Loucy (cell line): ENCODE measurements at regions not wholly inside any gene's neighbourhood (a gene's known extent, or its start where the extent isn't known, plus 50 kb on each side); places are given as distances from the start of the nearest gene placed in this dataset.

Experiments used
- H2AFZ ChIP-seq: fragments of 200-600 bp; sonication (generic); 2 replicates; pipeline ENCODE4 v1.6.0; 2016; ENCODE audit warnings: antibody characterized with exemption, mild to moderate bottlenecking, low read length, moderate library complexity
- H3F3A ChIP-seq: fragments of 200-600 bp; 2 replicates; pipeline ENCODE4 v1.6.0; 2016; ENCODE audit warnings: antibody characterized with exemption, low read depth, mild to moderate bottlenecking
- H3K27me3 ChIP-seq: fragments of 200-600 bp; sonication (generic); 2 replicates; pipeline ENCODE4 v1.6.1; 2014; ENCODE audit warnings: low read length, mild to moderate bottlenecking; ENCODE audit not compliant: insufficient read depth, poor library complexity, severe bottlenecking
- H3K36me3 ChIP-seq: fragments of 200-600 bp; sonication (generic); 2 replicates; pipeline ENCODE4 v1.6.1; 2016; ENCODE audit warnings: low read length; ENCODE audit not compliant: insufficient read depth
- H3K4me1 ChIP-seq: fragments of 200-600 bp; sonication (generic); 2 replicates; pipeline ENCODE4 v1.5.1; 2014; ENCODE audit warnings: low read length, mild to moderate bottlenecking; ENCODE audit not compliant: insufficient read depth, poor library complexity, severe bottlenecking
- H3K4me2 ChIP-seq: fragments of 200-600 bp; sonication (generic); 2 replicates; pipeline ENCODE4 v1.6.0; 2014; ENCODE audit warnings: antibody characterized with exemption, low read length, low read depth, mild to moderate bottlenecking; ENCODE audit not compliant: poor library complexity, severe bottlenecking
- H3K4me3 ChIP-seq: fragments of 200-600 bp; sonication (generic); 2 replicates; pipeline ENCODE4 v1.5.1; 2014; ENCODE audit warnings: low read length, mild to moderate bottlenecking, mixed read lengths; ENCODE audit not compliant: poor library complexity, severe bottlenecking
- H3K79me2 ChIP-seq: fragments of 200-600 bp; sonication (generic); 2 replicates; pipeline ENCODE4 v1.6.1; 2014; ENCODE audit warnings: low read length; ENCODE audit not compliant: insufficient read depth
- H3K9ac ChIP-seq: fragments of 200-600 bp; sonication (generic); 2 replicates; pipeline ENCODE4 v1.6.0; 2014; ENCODE audit warnings: mild to moderate bottlenecking, low read depth, low read length, moderate library complexity; ENCODE audit not compliant: poor library complexity, severe bottlenecking
- H3K9me2 ChIP-seq: fragments of 200-600 bp; sonication (generic); replicated peaks from 2 replicates; pipeline ENCODE4 v1.6.1; 2016; ENCODE audit warnings: low read depth, low read length, mixed read lengths
- H3K9me3 ChIP-seq: fragments of 200-600 bp; sonication (generic); 2 replicates; pipeline ENCODE4 v1.6.1; 2014; ENCODE audit warnings: mild to moderate bottlenecking, antibody characterized with exemption, low read length, low read depth; ENCODE audit not compliant: insufficient read depth
- H4K20me1 ChIP-seq: fragments of 200-600 bp; sonication (generic); 2 replicates; pipeline ENCODE4 v1.6.0; 2014; ENCODE audit warnings: antibody characterized with exemption, low read length, mild to moderate bottlenecking; ENCODE audit not compliant: insufficient read depth, poor library complexity, severe bottlenecking
- CTCF ChIP-seq: fragments of 200-600 bp; sonication (generic); conservative IDR thresholded peaks from 2 replicates; pipeline ENCODE4 v1.5.1; 2014; ENCODE audit warnings: mild to moderate bottlenecking, antibody characterized with exemption, low read length
- EZH2phosphoT487 ChIP-seq: fragments of 200-600 bp; IDR thresholded peaks from 2 replicates; pipeline ENCODE4 v1.6.1; 2018; ENCODE audit warnings: antibody characterized with exemption, mild to moderate bottlenecking, moderate library complexity, borderline replicate concordance

- no peak overlapping the region for H2AFZ ChIP-seq
- H3K4me2 ChIP-seq: no peak overlapping the region
- H3K27me3 ChIP-seq: no peaks in the 10 kb centered on the region
- H3K9me2 ChIP-seq: no peaks in the 10 kb centered on the region
- no peaks in the 10 kb centered on the region for H4K20me1 ChIP-seq
- peaks cover 1% of the 10 kb centered on the region for H3K4me1 ChIP-seq
- H3K4me3 ChIP-seq: no peak overlapping the region
- H3K9ac ChIP-seq: no peak overlapping the region
- no peaks in the 10 kb centered on the region for H3F3A ChIP-seq
- H3K36me3 ChIP-seq: no peaks in the 10 kb centered on the region
- no peaks in the 10 kb centered on the region for H3K79me2 ChIP-seq
- H3K9me3 ChIP-seq: no peaks in the 10 kb centered on the region
- TF ChIP-seq CTCF (no peak), EZH2phosphoT487 (no peak)
Observed at GRCh38 chr2:37544591-37545031, 126.8 kb downstream of the CDC42EP3 start.

GRCh38 chr2:37549598-37549997 lies 121.8 kb downstream of the CDC42EP3 start:
- H4K20me1 ChIP-seq: no peaks in the 10 kb centered on the region
- TF ChIP-seq EZH2phosphoT487: no peak
- TF ChIP-seq CTCF: no peak
- H3K9me3 ChIP-seq: no peaks in the 10 kb centered on the region
- H3K4me3 ChIP-seq: no peak overlapping the region
- no peak overlapping the region for H3K4me2 ChIP-seq
- peaks cover 47% of the 10 kb centered on the region for H3K4me1 ChIP-seq
- H3K27me3 ChIP-seq: no peaks in the 10 kb centered on the region
- H3K9ac ChIP-seq: no peak overlapping the region
- no peaks in the 10 kb centered on the region for H3K79me2 ChIP-seq
- no peak overlapping the region for H2AFZ ChIP-seq
- H3F3A ChIP-seq: no peaks in the 10 kb centered on the region
- no peaks in the 10 kb centered on the region for H3K9me2 ChIP-seq
- H3K36me3 ChIP-seq: no peaks in the 10 kb centered on the region

GRCh38 chr2:37550190-37550589 lies 121.3 kb downstream of the CDC42EP3 start:
- Histone ChIP-seq H3K9me3 (no peaks in the 10 kb centered on the region), H3K4me2 (no peak overlapping the region), H3K4me1 (peaks cover 52% of the 10 kb centered on the region), H3K4me3 (no peak overlapping the region), H3K9ac (no peak overlapping the region), H4K20me1 (no peaks in the 10 kb centered on the region), H2AFZ (no peak overlapping the region), H3K79me2 (no peaks in the 10 kb centered on the region), H3K27me3 (no peaks in the 10 kb centered on the region), H3K9me2 (no peaks in the 10 kb centered on the region), H3F3A (no peaks in the 10 kb centered on the region), H3K36me3 (no peaks in the 10 kb centered on the region)
- TF ChIP-seq EZH2phosphoT487: no peak
- no peak for TF ChIP-seq CTCF
